Neuronal stem cell (in vitro differentiated cells): ENCODE measurements at regions not wholly inside any gene's neighbourhood (a gene's known extent, or its start where the extent isn't known, plus 50 kb on each side); places are given as distances from the start of the nearest gene placed in this dataset.

Experiments used
- DNase-seq: peaks from one replicate; pipeline ENCODE4 v3.0.0-alpha.2; 2013; ENCODE audit warnings: low spot score
- H2AFZ ChIP-seq: one replicate; pipeline ENCODE4 v1.6.1; 2013; ENCODE audit warnings: mild to moderate bottlenecking, low read length, inconsistent platforms
- H2AK5ac ChIP-seq: 2 replicates; pipeline ENCODE4 v1.6.1; 2013; ENCODE audit warnings: low read depth, mild to moderate bottlenecking, inconsistent platforms, low read length, moderate library complexity, mixed read lengths
- H2BK120ac ChIP-seq: 2 replicates; pipeline ENCODE4 v1.6.1; 2013; ENCODE audit warnings: low read depth, mild to moderate bottlenecking, inconsistent platforms, low read length, moderate library complexity, mixed read lengths
- H2BK12ac ChIP-seq: one replicate; pipeline ENCODE4 v1.6.1; 2013; ENCODE audit warnings: low read length, inconsistent platforms
- H2BK15ac ChIP-seq: 2 replicates; pipeline ENCODE4 v1.6.1; 2013; ENCODE audit warnings: mild to moderate bottlenecking, low read length, inconsistent platforms, mixed read lengths
- H2BK5ac ChIP-seq: one replicate; pipeline ENCODE4 v1.6.1; 2013; ENCODE audit warnings: inconsistent platforms, mild to moderate bottlenecking, low read length, moderate library complexity
- H3K14ac ChIP-seq: one replicate; pipeline ENCODE4 v1.6.1; 2013; ENCODE audit warnings: low read length, inconsistent platforms
- H3K18ac ChIP-seq: 2 replicates; pipeline ENCODE4 v1.6.1; 2013; ENCODE audit warnings: low read length, inconsistent platforms
- H3K23ac ChIP-seq: 2 replicates; pipeline ENCODE4 v1.6.1; 2013; ENCODE audit warnings: low read depth, mild to moderate bottlenecking, mixed read lengths, low read length, inconsistent platforms; ENCODE audit not compliant: poor library complexity
- H3K27ac ChIP-seq: replicated peaks from 3 replicates; pipeline ENCODE4 v1.5.1; 2013; ENCODE audit warnings: low read length, inconsistent platforms
- H3K27me3 ChIP-seq, 3 experiments: 2 replicates each; pipeline ENCODE4 v1.6.1; 2013; ENCODE audit warnings: low read length in 3 of 3, mild to moderate bottlenecking in 2 of 3, inconsistent platforms in 1 of 3, low read depth in 1 of 3, mixed read lengths in 1 of 3, moderate library complexity in 1 of 3; ENCODE audit not compliant: control insufficient read depth in 3 of 3, insufficient read depth in 3 of 3
- H3K36me3 ChIP-seq, 2 donors: replicated peaks in 1 of 2; 2 replicates each; pipeline ENCODE4 v1.6.1; 2013; ENCODE audit warnings: low read length in 2 of 2; ENCODE audit not compliant: control insufficient read depth in 2 of 2, insufficient read depth in 2 of 2
- H3K4ac ChIP-seq: 2 replicates; pipeline ENCODE4 v1.6.1; 2013; ENCODE audit warnings: inconsistent platforms, mild to moderate bottlenecking, low read length, moderate library complexity
- H3K4me1 ChIP-seq, 2 donors: 1 replicate in 1 of 2; 2 replicates in 1 of 2; pipeline ENCODE4 v1.6.1; 2013; ENCODE audit warnings: low read length in 2 of 2, low read depth in 1 of 2; ENCODE audit not compliant: control insufficient read depth in 2 of 2, insufficient read depth in 1 of 2
- H3K4me2 ChIP-seq: one replicate; pipeline ENCODE4 v1.6.1; 2013; ENCODE audit warnings: mild to moderate bottlenecking, low read length, inconsistent platforms; ENCODE audit not compliant: insufficient read depth, poor library complexity, severe bottlenecking
- H3K4me3 ChIP-seq, 2 donors: 2 replicates each; pipeline ENCODE4 v1.5.1; 2013; ENCODE audit warnings: low read length in 2 of 2, mild to moderate bottlenecking in 2 of 2, inconsistent platforms in 1 of 2, moderate library complexity in 1 of 2
- H3K79me1 ChIP-seq: one replicate; pipeline ENCODE4 v1.6.1; 2013; ENCODE audit warnings: low read depth, mild to moderate bottlenecking, inconsistent platforms, low read length, moderate library complexity
- H3K9ac ChIP-seq: one replicate; pipeline ENCODE4 v1.6.1; 2013; ENCODE audit warnings: mild to moderate bottlenecking, low read depth, low read length, inconsistent platforms; ENCODE audit not compliant: poor library complexity
- H3K9me3 ChIP-seq, 2 donors: replicated peaks in 1 of 2; 2 replicates each; pipeline versions ENCODE3 to v1.6.1; 2013; ENCODE audit warnings: low read length in 2 of 2, mild to moderate bottlenecking in 2 of 2, inconsistent platforms in 1 of 2, low read depth in 1 of 2, mixed read lengths in 1 of 2, moderate library complexity in 1 of 2; ENCODE audit not compliant: control insufficient read depth in 2 of 2, insufficient read depth in 1 of 2
- H4K8ac ChIP-seq: one replicate; pipeline ENCODE4 v1.6.1; 2013; ENCODE audit warnings: low read depth, mild to moderate bottlenecking, inconsistent platforms, low read length, moderate library complexity
- H4K91ac ChIP-seq: one replicate; pipeline ENCODE4 v1.6.1; 2013; ENCODE audit warnings: low read length, low read depth, mild to moderate bottlenecking, inconsistent platforms; ENCODE audit not compliant: poor library complexity
- WGBS, 2 donors: extraction: QIAGEN DNeasy Blood & Tissue Kit; methylation state at CpG; one replicate each; pipeline ENCODE4 v1.1.7; 2013; ENCODE audit warnings: missing lambda C conversion rate in 2 of 2, mixed read lengths in 1 of 2; ENCODE audit not compliant: insufficient read length in 2 of 2, insufficient replicate concordance in 1 of 2; ENCODE audit errors: extremely low coverage in 2 of 2; 5-methylcytosine and 5-hydroxymethylcytosine counted together

- Histone ChIP-seq H4K8ac (no peak overlapping the region), H2BK120ac (no peak overlapping the region), H3K18ac (no peak overlapping the region), H3K4me1 (no peaks in the 10 kb centered on the region), H3K4me3 (no peak overlapping the region), H2BK15ac (no peak overlapping the region), H3K27ac (no peak overlapping the region), H3K23ac (no peak overlapping the region), H2AK5ac (no peak overlapping the region), H2BK5ac (no peak overlapping the region), H2AFZ (no peak overlapping the region), H4K91ac (no peak overlapping the region), H3K14ac (no peak overlapping the region), H3K4me2 (no peak overlapping the region), H3K4ac (no peak overlapping the region), H2BK12ac (no peak overlapping the region), H3K27me3 (no peaks in the 10 kb centered on the region), H3K9ac (no peak overlapping the region), H3K9me3 (no peaks in the 10 kb centered on the region), H3K36me3 (no peaks in the 10 kb centered on the region), H3K79me1 (no peaks in the 10 kb centered on the region)
- DNase-seq = no peak
- WGBS, 2 donors = no CpG with 5 or more reads among the region's 3 CpGs
Observed at GRCh38 chr2:49291619-49292018, 137.3 kb upstream of the FSHR start.

- H3K23ac ChIP-seq = no peak overlapping the region
- no peak overlapping the region for H3K4me3 ChIP-seq
- no peaks in the 10 kb centered on the region for H3K4me1 ChIP-seq
- H2AFZ ChIP-seq = no peak overlapping the region
- no peak overlapping the region for H3K27ac ChIP-seq
- no peak for DNase-seq
- H3K4me2 ChIP-seq = no peak overlapping the region
- H3K79me1 ChIP-seq = no peaks in the 10 kb centered on the region
- H3K4ac ChIP-seq = no peak overlapping the region
- H2BK120ac ChIP-seq = no peak overlapping the region
- no CpG with 5 or more reads among the region's 2 CpGs for WGBS, 2 donors
- H3K18ac ChIP-seq = no peak overlapping the region
- no peak overlapping the region for H2BK5ac ChIP-seq
- H3K14ac ChIP-seq = no peak overlapping the region
- no peak overlapping the region for H4K91ac ChIP-seq
- no peaks in the 10 kb centered on the region for H3K27me3 ChIP-seq
- H3K9ac ChIP-seq = no peak overlapping the region
- H3K36me3 ChIP-seq = no peaks in the 10 kb centered on the region
- H2BK15ac ChIP-seq = no peak overlapping the region
- H4K8ac ChIP-seq = no peak overlapping the region
- no peak overlapping the region for H2BK12ac ChIP-seq
- no peak overlapping the region for H2AK5ac ChIP-seq
- no peaks in the 10 kb centered on the region for H3K9me3 ChIP-seq
Observed at GRCh38 chr2:49289711-49290110, 135.4 kb upstream of the FSHR start.

GRCh38 chr2:49288902-49289700 lies 134.8 kb upstream of the FSHR start:
- H4K91ac ChIP-seq = no peak overlapping the region
- no peak overlapping the region for H2BK12ac ChIP-seq
- H2AK5ac ChIP-seq = no peak overlapping the region
- H3K9ac ChIP-seq = no peak overlapping the region
- no peak overlapping the region for H2BK120ac ChIP-seq
- no peaks in the 10 kb centered on the region for H3K4me1 ChIP-seq
- H3K27me3 ChIP-seq = no peaks in the 10 kb centered on the region
- H3K4me3 ChIP-seq = no peak overlapping the region
- no peaks in the 10 kb centered on the region for H3K36me3 ChIP-seq
- H2BK5ac ChIP-seq = no peak overlapping the region
- WGBS, 2 donors = no CpG with 5 or more reads among the region's 2 CpGs
- no peak overlapping the region for H3K27ac ChIP-seq
- H3K23ac ChIP-seq = no peak overlapping the region
- no peak overlapping the region for H3K4me2 ChIP-seq
- no peak overlapping the region for H4K8ac ChIP-seq
- no peaks in the 10 kb centered on the region for H3K79me1 ChIP-seq
- no peak overlapping the region for H2BK15ac ChIP-seq
- no peak for DNase-seq
- no peaks in the 10 kb centered on the region for H3K9me3 ChIP-seq
- H2AFZ ChIP-seq = no peak overlapping the region
- H3K4ac ChIP-seq = no peak overlapping the region
- H3K14ac ChIP-seq = no peak overlapping the region
- no peak overlapping the region for H3K18ac ChIP-seq

- Histone ChIP-seq H3K14ac (no peak overlapping the region), H3K4me1 (no peaks in the 10 kb centered on the region), H2BK15ac (no peak overlapping the region), H3K4ac (no peak overlapping the region), H3K27me3 (no peaks in the 10 kb centered on the region), H3K18ac (no peak overlapping the region), H3K4me3 (no peak overlapping the region), H2AK5ac (no peak overlapping the region), H3K79me1 (no peaks in the 10 kb centered on the region), H3K27ac (no peak overlapping the region), H2AFZ (no peak overlapping the region), H3K4me2 (no peak overlapping the region), H3K36me3 (no peaks in the 10 kb centered on the region), H3K23ac (no peak overlapping the region), H2BK120ac (no peak overlapping the region), H4K91ac (no peak overlapping the region), H4K8ac (no peak overlapping the region), H2BK5ac (no peak overlapping the region), H2BK12ac (no peak overlapping the region), H3K9me3 (no peaks in the 10 kb centered on the region), H3K9ac (no peak overlapping the region)
- no CpG with 5 or more reads among the region's 3 CpGs for WGBS, 2 donors
- DNase-seq = no peak
Observed at GRCh38 chr2:49288113-49288705, 133.9 kb upstream of the FSHR start.
